Gastrocnemius medialis (tissue), 4 donors: ENCODE measurements at regions not wholly inside any gene's neighbourhood (a gene's known extent, or its start where the extent isn't known, plus 50 kb on each side); places are given as distances from the start of the nearest gene placed in this dataset.

ENCODE experiments used
- ATAC-seq, 2 donors: fragments of 150-250 bp; one replicate each; pipeline ENCODE4 v1.9.1; 2016
- DNase-seq, 2 donors: peaks; one replicate each; pipeline ENCODE4 v3.0.0-alpha.2; 2019
- H3K27ac ChIP-seq, 4 donors: fragments of 200-600 bp; sonication (generic); 1 replicate in 1 of 4; 2 replicates in 3 of 4; pipeline ENCODE4 v1.5.1; 2016 to 2018; ENCODE audit warnings: mild to moderate bottlenecking in 2 of 4, moderate library complexity in 1 of 4
- H3K27me3 ChIP-seq, 3 donors: fragments of 200-600 bp; sonication (generic) in 2 of 3; 1 replicate in 1 of 3; 2 replicates in 2 of 3; pipeline versions ENCODE4 v1.5.1 to v1.6.0; 2016 to 2019; ENCODE audit warnings: mild to moderate bottlenecking in 1 of 3, moderate library complexity in 1 of 3
- H3K36me3 ChIP-seq, 2 donors: fragments of 200-600 bp; sonication (generic) in 1 of 2; one replicate each; pipeline ENCODE4 v1.5.1; 2017 to 2018
- H3K4me1 ChIP-seq, 2 donors: fragments of 200-600 bp; sonication (generic) in 1 of 2; one replicate each; pipeline ENCODE4 v1.5.1; 2016 to 2017; ENCODE audit warnings: mild to moderate bottlenecking in 2 of 2
- H3K4me3 ChIP-seq, 4 donors: fragments of 200-600 bp; sonication (generic) in 3 of 4; 1 replicate in 1 of 4; 2 replicates in 3 of 4; pipeline ENCODE4 v1.5.1; 2016 to 2019; ENCODE audit warnings: mild to moderate bottlenecking in 2 of 4
- H3K9me3 ChIP-seq, 3 donors: fragments of 200-600 bp; sonication (generic) in 2 of 3; 1 replicate in 1 of 3; 2 replicates in 2 of 3; pipeline ENCODE4 v1.5.1; 2016 to 2019
- CTCF ChIP-seq, 5 experiments: fragments of 450-650 bp in 3 of 5; fragments of 200-600 bp in 2 of 5; sonication (generic) in 2 of 5; IDR thresholded peaks in 4 of 5; conservative IDR thresholded peaks in 1 of 5; 1 replicate in 4 of 5; 2 replicates in 1 of 5; pipeline ENCODE4 v1.5.1; 2016 to 2019; ENCODE audit warnings: antibody characterized with exemption in 5 of 5, mild to moderate bottlenecking in 3 of 5, moderate library complexity in 3 of 5
- POLR2A ChIP-seq, 2 donors: fragments of 450-650 bp; IDR thresholded peaks; one replicate each; pipeline ENCODE4 v1.6.1; 2017; ENCODE audit warnings: antibody characterized with exemption in 2 of 2, mild to moderate bottlenecking in 2 of 2, moderate library complexity in 2 of 2
- in situ Hi-C, 4 donors: fragments of 200-750 bp; cut with MboI; loops; one replicate each; pipeline versions ENCODE4 v1.15.0 to v1.8.0; 2017; ENCODE audit warnings: low sequenced_read_pairs in 4 of 4
- intact Hi-C: fragments of 100-400 bp; cut with DNase I; formaldehyde crosslinking; loops from one replicate; pipeline ENCODE4 v1.15.1; 2023; ENCODE audit warnings: low total_unique reads

GRCh38 chr20:57075603-57076002 is 190.8 kb downstream of the BMP7 start:
- TF ChIP-seq POLR2A (IDR thresholded peaks at IDR 0.05) (no peak), CTCF (IDR thresholded peaks at IDR 0.05 in 4 of 5, conservative IDR thresholded peaks at IDR 0.05 in 1 of 5) (no peak)
- ATAC-seq (no peak), DNase-seq (no peak)
- in situ Hi-C loops (loop anchor here in 1 of 4 donors (25.0 kb wide), 1 partner anchor 262 kb away; the partner anchor contains the start of gene SPO11), intact Hi-C loops (no loop called here)
- peaks cover 0 to 14% (median 3%) of the 10 kb centered on the region in 3 donors for H3K9me3 ChIP-seq
- H3K27me3 ChIP-seq, result peaks cover 5 to 21% (median 5%) of the 10 kb centered on the region in 3 donors
- H3K4me1 ChIP-seq, result no peaks in the 10 kb centered on the region
- no peaks in the 10 kb centered on the region for H3K36me3 ChIP-seq
- H3K27ac ChIP-seq, result no peak overlapping the region
- no peak overlapping the region for H3K4me3 ChIP-seq

GRCh38 chr20:57076152-57076652 is 190.2 kb downstream of the BMP7 start:
- in situ Hi-C loops, result loop anchor here in 1 of 4 donors (25.0 kb wide), 1 partner anchor 261 kb away; the partner anchor contains the start of gene SPO11
- no peak for TF ChIP-seq CTCF (IDR thresholded peaks at IDR 0.05 in 4 of 5, conservative IDR thresholded peaks at IDR 0.05 in 1 of 5)
- TF ChIP-seq POLR2A (IDR thresholded peaks at IDR 0.05), result no peak
- ATAC-seq, result no peak

GRCh38 chr20:57076951-57077350 is 189.5 kb downstream of the BMP7 start:
- TF ChIP-seq CTCF (IDR thresholded peaks at IDR 0.05 in 4 of 5, conservative IDR thresholded peaks at IDR 0.05 in 1 of 5) (no peak), POLR2A (IDR thresholded peaks at IDR 0.05) (no peak)
- peaks cover 0 to 14% (median 3%) of the 10 kb centered on the region in 3 donors for H3K9me3 ChIP-seq
- H3K36me3 ChIP-seq, result no peaks in the 10 kb centered on the region
- H3K4me3 ChIP-seq, result no peak overlapping the region
- no peaks in the 10 kb centered on the region for H3K4me1 ChIP-seq
- in situ Hi-C loops, result loop anchor here in 1 of 4 donors (25.0 kb wide), 1 partner anchor 260 kb away; the partner anchor contains the start of gene SPO11
- H3K27ac ChIP-seq, result no peak overlapping the region
- peaks cover 0 to 19% (median 5%) of the 10 kb centered on the region in 3 donors for H3K27me3 ChIP-seq
- DNase-seq (no peak), ATAC-seq (no peak)
- intact Hi-C loops, result no loop called here

More at GRCh38 chr20:57076152-57076652, 190.2 kb downstream of the BMP7 start:
- Histone ChIP-seq H3K27ac (no peak overlapping the region), H3K27me3 (peaks cover 5 to 16% (median 5%) of the 10 kb centered on the region in 3 donors), H3K4me1 (no peaks in the 10 kb centered on the region), H3K9me3 (peaks cover 0 to 14% (median 3%) of the 10 kb centered on the region in 3 donors), H3K4me3 (no peak overlapping the region), H3K36me3 (no peaks in the 10 kb centered on the region)
- no peak for DNase-seq
- intact Hi-C loops, result no loop called here

- no peak overlapping the region for H3K4me3 ChIP-seq
- no peak for ATAC-seq
- H3K27ac ChIP-seq, result no peak overlapping the region
- in situ Hi-C loops (loop anchor here in 1 of 4 donors (25.0 kb wide), 1 partner anchor 259 kb away; the partner anchor contains the start of gene SPO11), intact Hi-C loops (no loop called here)
- no peaks in the 10 kb centered on the region for H3K36me3 ChIP-seq
- H3K9me3 ChIP-seq, result peaks cover 0 to 14% (median 3%) of the 10 kb centered on the region in 3 donors
- no peak for TF ChIP-seq POLR2A (IDR thresholded peaks at IDR 0.05)
- no peak for TF ChIP-seq CTCF (IDR thresholded peaks at IDR 0.05 in 4 of 5, conservative IDR thresholded peaks at IDR 0.05 in 1 of 5)
- H3K4me1 ChIP-seq, result no peaks in the 10 kb centered on the region
- no peak for DNase-seq
- H3K27me3 ChIP-seq, result peaks cover 0 to 14% (median 5%) of the 10 kb centered on the region in 3 donors
Measured at GRCh38 chr20:57078116-57078515, 188.3 kb downstream of the BMP7 start.
